Hematopoietic multipotent progenitor cell treated with erythropoietin and hydrocortisone succinate and interleukin-3 and kit ligand, for 8 days (in vitro differentiated cells): ENCODE measurements at regions not wholly inside any gene's neighbourhood (a gene's known extent, or its start where the extent isn't known, plus 50 kb on each side); places are given as distances from the start of the nearest gene placed in this dataset.

Source experiments
- DNase-seq: peaks from one replicate; pipeline ENCODE4 v3.0.0-alpha.2; 2015

DNA sequence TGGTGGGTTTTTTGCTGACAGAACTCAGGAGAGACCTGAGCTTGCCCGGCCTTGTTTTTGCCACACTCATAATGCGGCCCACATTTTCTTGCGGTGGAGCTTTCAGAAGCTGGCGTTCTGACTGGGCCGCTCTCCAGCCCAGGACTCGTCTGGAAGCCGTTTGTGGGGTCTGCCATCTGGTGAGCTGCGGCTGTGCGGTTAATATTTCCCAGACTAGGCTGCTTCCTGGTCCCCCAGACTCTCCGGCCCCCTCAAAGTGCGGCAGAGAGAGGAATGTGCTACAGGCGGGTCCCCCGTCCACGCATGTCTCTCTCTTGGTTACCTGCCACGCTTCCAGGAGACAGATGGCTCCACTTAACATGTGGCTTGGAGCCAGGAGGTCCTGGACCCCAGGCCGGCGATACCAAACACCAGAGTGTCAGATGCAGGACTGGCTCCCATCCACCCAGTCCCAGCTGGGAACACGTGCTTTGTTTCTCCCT lies 128.9 kb upstream of the PMEPA1 start:
- DNase-seq: no peak

DNA sequence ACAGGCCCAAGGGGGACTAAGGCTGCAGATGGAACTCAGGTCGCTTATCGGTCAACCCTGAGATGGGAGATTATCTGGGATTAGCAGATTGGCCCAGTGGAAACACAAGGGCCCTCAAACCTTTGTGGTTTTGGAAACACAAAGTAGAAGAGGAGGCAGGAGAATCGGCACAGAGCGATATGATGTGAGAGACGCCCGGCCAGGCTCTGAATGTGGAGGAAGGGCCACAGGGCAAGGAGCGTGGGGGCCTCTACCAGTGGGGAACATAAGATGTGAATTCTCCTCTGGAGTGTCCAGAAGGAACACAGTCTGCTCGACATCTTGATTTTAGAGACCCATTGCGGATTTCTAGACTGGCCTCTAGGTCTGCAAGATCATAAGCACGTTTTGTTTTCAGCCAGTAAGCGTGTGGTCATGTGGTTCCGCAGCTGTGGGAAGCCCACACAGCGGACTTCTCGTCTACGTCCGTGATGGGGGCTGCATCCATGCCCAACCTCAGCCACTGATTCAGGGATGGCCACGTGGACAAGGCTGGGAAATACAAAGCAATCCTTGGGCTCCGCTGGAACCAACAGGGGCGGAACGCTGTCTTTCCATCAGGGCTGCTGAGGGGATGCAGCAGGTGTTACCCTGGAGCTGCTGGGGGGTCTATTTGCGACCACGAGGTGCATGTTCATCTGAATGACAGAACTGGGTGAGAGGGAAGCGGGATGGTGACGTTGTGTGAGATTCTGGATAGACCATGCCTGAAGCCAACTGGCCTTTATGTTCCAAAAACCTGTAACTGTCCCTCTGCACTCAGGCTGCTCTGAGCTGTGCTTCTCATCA lies 127.6 kb upstream of the PMEPA1 start:
- DNase-seq: no peak

DNA sequence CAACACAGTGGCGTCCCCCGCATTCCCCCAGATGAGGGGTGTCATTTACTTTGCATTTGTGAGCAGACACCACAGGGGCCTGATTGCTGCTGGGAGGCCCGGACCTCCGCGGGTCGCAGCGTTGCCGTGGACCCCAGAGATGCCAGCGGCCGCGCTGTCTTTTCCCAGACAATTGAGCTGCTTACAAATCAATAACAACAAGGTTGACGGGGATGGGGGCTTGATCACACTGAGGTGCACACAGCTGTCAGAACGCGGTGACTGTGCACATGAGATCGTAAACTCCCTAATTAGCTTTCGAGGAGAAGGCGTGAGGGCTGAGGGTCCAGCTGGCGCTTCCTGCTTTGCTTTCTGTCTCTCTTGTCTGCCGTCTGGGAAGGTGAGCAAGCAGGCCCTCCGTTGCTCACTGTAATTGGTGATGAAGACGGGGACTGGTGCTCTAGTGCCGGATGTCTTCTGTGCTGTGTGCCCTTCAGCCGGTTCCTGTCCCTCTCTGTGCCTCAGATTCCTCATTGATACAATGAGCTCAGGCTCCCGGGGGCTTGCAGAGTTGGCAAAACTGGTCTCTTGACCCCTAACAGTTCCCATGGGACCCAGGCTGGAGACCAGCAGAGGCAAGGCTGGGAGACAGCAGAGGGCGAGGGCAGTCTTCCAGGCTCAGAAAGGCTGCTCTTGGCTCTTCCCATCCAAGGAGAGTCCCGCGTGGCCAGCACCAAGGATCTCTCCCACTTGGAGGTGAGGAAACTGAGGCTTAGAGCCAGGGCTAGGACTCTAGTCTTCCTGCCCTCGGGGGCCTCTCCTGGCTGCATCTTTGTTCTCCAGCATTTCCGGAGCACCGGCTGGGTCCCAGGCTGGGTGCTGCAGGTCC lies 126.0 kb upstream of the PMEPA1 start:
- no peak for DNase-seq

DNA sequence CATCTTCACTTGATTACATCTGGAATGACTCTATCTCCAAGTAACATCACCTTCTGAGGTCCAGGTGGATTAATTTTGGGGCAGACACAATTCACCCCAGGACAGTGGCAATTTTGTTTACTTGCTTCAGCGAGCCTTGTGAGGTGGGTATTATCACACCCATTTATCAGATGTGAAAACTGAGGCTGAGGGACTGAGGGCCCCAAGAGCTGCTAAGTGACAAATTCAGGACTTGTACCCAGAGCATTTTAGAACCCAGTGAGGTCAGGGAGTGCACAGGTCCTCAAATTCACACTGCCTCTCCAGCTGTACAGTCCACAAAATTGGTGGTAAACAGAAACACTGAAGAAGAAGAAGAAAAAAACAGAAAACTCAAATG lies 125.2 kb upstream of the PMEPA1 start:
- DNase-seq: no peak

DNA sequence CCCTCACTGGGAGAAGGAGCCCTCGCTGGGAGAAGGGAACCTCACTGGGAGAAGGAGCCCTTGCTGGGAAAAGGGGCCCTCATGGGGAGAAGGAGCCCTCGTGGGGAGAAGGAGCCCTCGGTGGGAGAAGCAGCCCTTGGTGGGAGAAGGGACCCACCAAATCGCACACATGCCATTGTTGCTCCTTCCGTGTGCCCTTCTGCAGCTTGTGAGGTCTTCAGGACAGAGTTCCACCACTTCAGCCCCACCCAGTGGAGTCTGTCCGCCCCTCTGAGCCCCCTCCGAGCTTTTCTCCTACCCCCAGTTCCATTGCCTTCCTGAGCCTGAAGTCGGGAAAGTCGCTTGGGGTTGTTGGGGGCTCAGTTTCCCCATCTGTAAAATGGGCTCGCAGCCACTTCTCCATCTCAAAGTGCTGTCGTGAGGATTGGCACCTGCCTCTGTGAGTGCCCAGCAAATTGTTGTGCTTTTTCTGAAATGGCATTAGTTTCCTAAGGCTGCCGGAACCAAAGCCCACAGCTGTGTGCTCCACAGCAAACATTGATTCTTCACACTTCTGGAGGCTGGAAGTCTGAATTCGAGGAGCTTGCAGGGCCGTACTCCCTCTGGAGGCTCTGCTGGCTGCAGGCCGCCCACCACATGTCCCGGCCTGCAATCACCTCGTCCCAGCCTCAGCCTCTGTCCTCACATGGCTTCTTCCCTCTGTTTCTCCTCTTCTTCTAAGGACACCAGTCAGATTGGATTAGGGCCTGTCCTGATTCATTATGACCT lies 124.7 kb upstream of the PMEPA1 start:
- no peak for DNase-seq

DNA sequence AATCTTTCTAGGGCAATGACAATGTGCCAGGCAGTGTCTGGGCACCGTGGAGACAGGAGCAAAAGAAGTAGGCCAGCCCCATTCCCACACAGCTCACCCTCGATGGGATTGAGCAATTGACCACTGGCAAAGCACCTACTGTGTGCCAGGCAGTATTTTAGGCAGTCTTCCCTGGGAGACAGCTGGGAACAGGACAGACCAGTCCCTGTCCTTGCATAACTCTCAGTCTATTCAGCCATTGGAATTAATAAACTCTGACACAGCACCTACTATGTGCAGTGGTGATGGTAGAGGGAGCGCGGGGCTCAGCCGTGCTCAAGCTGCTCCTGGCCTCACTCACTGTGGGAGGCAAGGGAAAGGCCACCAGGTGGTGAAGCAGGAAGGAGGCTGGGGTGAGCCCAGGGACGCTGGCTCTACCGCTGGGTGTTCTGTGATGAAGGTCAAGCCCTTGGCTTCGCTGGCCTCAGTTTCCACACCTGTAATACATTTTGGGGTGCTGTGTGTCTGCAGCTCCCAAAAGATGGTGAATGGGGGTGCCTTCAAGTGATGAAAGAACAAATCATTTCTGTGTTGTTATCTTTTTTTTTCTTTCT lies 122.3 kb upstream of the PMEPA1 start:
- no peak for DNase-seq

DNA sequence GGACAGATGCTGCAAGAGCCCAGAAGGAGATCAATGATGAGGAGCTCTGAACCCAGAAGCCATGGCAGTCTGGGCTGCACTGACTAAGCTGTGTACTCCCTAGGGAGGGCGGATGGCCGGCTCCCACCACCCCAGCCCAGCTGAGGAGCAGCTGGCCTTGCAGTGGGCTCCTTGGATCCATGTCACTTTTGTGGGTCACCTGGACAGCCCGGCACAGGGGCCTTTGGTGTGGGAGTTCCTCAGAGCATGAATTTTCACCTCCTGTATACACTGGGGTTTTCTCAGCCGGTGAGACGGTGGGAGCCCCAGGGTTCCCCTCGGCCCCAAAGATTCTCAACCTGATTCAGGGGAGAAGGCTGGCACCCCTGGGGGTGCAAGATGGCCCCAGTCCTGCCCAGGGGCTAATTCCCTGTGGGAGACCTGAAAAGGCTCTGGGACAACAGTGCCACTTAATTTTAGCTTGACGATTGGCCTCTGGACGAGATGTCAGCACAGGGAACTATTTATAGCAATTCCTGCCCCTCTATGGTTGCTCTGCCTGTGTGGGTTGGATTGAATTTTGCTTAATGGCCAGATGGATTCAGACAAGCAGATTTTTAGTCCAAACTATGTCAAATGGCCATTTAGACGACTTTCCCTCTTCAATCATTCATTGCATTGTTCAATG lies 121.6 kb upstream of the PMEPA1 start:
- DNase-seq: no peak

DNA sequence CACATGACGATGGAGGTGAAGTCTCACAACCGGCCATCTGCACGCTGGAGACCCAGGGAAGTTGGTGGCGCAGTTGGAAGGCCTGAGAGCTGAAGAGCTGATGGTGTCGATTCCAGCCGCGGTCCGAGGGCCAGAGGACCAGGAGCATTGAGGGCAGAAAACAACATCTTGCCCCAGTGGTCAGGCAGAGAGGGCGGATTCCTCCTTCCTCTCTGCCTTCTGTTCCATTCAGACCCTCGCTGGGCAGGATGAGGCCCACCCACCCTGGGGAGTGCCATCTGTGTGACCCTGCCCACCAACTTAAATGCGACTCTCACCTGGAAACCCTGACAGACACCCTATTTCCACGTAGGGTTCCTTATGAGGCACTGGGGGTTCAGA lies 120.7 kb upstream of the PMEPA1 start:
- DNase-seq: no peak

DNA sequence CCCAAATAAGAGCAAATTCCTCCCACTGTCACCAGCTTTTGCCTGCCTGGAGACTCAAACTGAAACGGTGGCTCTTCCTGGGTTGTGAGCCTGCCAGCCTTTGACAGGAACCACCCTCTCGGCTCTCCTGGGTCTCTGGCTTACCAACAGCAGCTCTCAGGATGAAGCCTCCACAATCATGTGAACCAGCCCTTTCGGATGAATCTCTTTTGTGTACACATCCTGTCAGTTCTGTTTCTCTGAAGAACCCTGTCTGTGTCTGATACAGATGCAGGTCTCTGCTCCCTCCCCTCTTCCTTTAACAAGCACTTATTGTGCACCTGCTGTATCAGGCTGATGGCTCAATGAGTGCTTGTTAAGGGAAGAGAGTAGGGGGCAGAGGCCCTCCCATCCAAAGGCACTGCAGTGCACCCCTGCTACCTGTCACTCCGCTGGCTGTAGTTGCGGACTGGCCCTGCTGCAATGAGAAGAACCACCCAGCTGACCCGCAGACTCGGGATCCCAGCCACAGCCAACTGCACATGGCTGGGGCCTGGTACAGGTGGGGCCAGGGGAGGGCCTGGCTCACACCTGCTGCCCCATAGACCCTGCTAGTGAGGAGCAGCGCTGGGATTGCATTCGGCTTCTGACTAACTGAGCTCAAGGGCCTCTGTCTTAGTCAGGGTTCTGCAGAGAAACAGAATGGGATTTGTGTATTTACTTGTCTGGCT lies 120.1 kb upstream of the PMEPA1 start:
- DNase-seq: no peak

DNA sequence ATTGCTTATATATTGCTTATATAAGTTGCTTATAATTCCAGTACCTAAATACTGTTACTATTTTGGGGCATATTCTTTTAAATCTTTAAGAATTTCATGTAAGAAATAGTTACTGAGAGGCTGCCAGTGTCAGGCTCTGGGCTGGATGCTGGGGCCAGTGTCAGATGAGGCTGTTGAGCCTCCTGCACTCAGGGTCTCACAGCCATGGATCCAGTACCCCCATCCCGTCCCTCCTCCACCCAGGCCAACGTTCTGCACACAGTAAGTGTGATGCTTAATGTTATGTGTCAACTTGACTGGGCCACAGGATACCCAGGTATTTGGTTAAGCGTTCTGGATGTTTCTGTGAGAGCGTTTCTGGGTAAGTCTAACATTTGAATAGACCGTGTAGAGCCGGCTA lies 119.5 kb upstream of the PMEPA1 start:
- no peak for DNase-seq

DNA sequence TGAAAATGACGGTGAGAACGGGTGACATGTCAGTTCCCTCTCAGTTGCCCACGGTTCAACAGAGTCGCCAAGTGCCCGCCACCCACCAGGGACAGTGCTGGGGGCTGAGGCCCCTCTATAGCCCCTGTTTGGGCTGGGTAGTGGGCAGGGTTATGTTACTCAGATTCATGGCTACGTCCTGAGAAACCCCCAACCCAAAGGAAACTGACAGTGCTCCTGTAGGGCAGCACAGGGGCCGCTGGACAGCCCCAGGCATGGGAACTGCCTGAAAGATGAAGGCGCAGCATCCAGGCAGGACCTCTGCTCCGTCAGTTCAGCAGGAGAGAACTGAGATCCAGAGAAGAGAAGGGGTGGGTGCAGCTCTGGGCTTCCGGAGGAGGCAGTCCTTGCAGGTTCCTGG lies 118.9 kb upstream of the PMEPA1 start:
- no peak for DNase-seq

DNA sequence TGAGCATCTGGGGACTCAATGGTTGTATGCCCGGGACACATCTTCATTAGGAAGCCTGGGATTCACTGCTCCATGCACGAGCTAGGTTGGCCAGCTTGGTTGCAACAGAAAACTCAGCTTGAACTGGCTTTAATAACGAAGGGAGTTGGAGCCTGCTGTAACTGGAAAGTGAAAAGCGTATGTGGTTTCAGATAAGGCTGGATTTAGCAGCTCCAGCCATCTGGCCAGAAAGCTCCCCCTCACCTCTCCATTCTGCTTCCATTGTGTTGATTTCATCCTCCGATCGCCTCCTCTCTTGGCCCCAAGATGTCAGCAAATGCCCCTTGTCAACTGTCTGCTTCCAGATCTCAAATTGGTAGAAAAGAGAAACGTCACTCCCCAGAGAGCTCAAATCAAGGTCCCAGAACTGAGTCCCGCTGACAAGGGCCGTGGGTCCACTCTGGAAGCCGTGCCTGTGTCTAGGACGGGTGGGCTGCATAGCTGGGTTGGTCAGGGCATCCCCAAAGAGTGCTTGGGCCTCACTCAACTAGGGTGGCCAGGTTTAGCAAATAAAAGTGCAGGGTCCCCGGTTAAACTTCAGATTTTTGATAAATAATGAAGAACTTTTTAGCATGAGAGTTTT lies 117.0 kb upstream of the PMEPA1 start:
- DNase-seq: no peak

DNA sequence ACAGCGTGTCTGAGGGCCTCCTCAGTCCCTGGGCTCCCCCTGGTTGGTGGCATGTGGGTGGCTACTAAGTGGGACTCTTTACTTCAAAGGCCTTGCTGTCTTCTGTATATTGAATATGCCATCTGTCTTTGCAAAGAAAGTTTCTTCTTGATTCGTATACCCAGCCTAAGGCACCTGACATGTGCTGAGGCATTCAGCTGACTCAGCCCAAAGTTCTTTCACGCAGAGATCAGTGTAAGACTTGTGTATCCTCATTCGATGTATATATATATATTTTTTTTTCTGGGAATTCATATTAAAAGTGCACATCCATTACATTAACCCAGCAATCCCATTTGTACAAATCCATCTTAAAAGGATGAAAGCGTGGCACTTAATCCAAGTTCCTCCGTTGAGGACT lies 115.1 kb upstream of the PMEPA1 start:
- DNase-seq: no peak

DNA sequence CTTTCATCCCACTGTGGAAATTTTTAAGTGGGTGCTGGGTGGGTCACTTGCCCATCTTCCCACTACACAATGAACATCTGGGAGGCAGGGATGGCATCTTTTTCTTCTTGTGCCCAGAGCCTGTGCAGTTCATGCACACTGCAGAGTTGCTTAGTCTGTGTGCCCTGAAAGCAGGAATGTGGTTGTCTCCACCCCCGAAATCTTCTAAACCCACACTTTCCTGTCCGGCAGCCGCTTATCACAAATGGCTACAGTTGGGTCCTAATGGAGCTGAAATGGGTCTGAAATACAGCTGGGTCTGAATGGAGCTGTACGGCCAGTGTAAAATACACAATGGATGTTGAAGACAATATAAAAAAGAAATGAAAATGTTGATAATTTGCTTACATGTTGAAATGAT lies 112.1 kb upstream of the PMEPA1 start:
- DNase-seq: peak; percentile 3

DNA sequence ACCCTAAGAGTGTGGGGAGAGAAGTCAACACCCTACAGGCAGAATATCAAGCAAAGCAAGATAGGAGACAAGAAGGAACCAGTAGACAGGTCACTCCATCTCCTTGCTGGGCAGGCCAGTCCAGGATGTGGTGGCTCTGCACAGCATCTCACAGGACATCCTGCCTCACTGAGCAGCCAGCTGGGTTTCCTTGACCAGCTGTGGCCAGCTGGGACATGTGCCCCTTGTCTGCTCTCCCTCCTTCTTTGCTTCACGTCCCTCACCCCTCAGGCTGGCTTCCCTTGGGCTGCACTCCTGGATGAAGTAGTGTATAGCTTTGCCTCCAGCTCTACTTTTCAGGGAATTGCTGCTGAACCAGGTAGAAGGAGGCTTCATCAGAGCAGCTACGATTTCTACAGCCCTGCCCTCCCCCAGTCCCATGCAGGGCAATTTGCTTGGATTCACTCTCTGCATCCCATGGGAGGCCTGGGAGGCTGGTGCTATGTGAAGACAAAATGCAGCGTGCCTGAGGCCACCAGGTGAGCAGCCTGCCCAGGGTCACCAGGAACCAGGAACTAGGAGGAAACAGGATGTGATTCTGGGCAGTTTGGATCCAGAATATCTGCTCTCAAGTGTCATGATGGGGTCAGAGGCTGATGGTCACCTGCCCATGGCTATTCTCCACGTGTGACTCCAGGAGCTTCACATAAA lies 110.0 kb upstream of the PMEPA1 start:
- no peak for DNase-seq

DNA sequence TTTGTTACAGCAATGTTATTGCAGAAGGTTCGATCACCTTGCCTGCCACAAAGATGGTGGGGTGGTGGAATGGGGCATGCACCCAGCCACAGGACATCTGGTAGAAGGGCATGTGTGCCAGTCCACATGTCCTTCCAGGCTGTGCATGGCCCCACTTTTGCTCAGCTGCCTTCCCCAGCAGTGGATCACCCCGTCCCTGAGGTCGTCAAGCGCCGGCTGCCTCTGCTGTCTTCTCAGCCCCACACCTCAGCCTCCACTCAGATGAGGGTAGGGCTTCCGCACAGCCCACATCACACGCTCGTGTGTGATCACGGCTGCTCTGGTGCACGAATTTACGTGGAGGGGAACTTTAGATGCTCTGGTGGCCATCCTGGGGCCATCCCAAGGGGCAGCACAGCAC lies 109.5 kb upstream of the PMEPA1 start:
- no peak for DNase-seq

DNA sequence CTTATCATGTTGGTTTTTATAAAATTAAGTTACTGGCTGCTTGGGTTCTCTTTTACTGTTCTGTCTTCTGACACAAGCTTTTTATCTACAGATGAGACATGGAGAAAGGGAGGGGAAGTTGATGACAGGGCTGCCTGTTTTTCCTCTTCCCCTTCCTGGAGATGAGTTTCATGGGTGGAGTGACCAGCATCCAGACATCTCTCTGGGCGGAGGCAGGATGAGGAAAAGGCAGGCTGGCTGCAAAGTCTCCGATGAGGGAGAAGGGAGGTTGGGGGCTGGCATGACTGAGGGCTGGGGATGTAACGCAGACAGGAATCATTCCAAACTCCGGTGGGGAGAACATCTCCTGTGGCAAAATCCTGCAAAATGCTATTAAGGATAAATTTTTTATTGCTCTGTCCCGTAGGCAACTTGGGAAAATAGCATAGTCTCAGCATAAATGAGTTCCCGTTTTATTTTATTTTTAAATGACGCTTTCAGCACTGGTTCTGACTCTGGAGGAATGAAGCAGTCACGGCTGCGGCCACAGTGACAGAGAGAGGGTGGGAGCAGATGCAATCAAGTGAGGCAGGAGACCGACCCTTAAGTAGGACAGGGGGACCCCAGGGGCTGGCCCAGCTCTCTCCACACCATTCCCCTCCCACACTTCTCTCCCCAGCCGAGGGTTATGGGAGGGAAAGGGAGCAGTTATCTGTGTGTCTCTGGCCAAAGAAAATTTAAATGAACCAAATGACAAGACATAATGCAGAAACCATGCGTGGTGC lies 108.8 kb upstream of the PMEPA1 start:
- DNase-seq: no peak

DNA sequence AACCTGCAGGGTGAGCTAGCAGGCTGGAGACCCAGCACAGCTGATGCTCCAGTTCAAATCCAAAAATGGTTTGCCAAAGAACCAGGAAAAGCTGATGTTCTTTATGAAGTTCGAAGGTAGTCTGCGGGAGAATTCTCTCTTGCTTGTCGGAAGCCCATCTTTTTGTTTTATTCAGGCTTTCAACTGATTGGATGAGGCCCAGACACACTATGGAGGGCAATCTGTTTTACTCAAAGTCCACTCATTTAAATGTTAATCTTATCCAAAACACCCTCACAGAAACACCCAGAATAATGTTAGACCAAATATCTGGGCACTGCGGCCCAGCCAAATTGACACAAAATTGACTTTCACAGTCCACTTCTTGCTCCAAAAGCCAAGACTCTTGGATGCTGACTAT lies 105.6 kb upstream of the PMEPA1 start:
- no peak for DNase-seq

DNA sequence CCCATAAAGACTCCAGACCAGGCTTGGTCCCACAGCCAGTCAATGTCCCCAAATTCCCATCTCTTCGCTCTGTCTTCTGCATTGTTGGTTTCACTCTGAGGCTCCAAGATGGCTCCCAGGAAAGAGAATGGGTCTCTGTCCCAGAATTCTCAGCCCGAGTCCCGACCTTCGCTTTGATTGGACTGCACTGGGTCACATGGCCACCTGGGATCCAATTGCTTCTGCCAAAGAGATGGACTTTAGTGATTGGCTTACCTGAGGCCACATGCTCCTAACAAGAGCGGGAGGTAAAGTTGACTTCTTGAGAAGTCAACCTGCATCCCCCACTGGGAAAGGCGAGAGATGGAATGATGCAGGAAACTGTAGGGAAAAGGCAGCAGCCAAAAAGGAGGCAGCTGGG lies 104.7 kb upstream of the PMEPA1 start:
- DNase-seq: no peak
